ENCODE measurements at regions not wholly inside any gene's neighbourhood (a gene's known extent, or its start where the extent isn't known, plus 50 kb on each side); places are given as distances from the start of the nearest gene placed in this dataset.
A peak's percentile ranks its signal among the peaks of the same experiment; 100 is the strongest.

DNA sequence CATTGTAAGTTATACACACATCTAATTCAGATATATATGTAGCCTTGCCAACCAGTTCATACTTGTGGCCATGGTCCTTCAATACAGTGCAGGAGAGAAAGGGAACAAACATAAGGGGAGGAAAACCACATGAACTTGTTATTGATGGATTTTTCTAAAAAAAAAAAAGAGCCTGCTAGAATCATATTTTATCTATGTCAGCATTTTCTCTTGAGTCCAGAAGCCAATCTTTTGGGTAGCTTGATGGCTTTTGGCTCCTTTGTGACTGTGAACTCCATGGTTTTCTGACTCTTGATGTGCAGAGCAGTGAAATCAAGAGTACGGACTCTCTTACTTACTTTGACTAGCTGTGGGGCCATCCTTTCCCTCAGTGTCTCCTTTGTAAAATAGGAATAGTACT is 197.4 kb upstream of the DPH6 start:
- no peak for TF ChIP-seq CTCF (IDR thresholded peaks at IDR 0.05)
- TF ChIP-seq USF2 (IDR thresholded peaks at IDR 0.05), result no peak
- no peak for TF ChIP-seq POLR2A (IDR thresholded peaks at IDR 0.05; ENCODE audit: low read length)
- TF ChIP-seq PHF8 (IDR thresholded peaks at IDR 0.05; ENCODE audit: borderline replicate concordance, low read depth), result no peak
- TF ChIP-seq RAD21 (conservative IDR thresholded peaks at IDR 0.05 in 1 of 2, IDR thresholded peaks at IDR 0.05 in 1 of 2), result no peak
- no peak for TF ChIP-seq CHD2 (IDR thresholded peaks at IDR 0.05; ENCODE audit: low read length, partially characterized antibody)
- TF ChIP-seq HMGXB4 (CRISPR knock-in tag; IDR thresholded peaks at IDR 0.05; ENCODE audit: borderline replicate concordance), result no peak
- TF ChIP-seq MAFK (IDR thresholded peaks at IDR 0.05; ENCODE audit: partially characterized antibody), result peak; percentile 76
- TF ChIP-seq, protein P1, sequence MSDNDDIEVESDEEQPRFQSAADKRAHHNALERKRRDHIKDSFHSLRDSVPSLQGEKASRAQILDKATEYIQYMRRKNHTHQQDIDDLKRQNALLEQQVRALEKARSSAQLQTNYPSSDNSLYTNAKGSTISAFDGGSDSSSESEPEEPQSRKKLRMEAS (IDR thresholded peaks at IDR 0.05), result no peak
- no peak for TF ChIP-seq BHLHE40 (IDR thresholded peaks at IDR 0.05; ENCODE audit: low read depth, low read length)
- TF ChIP-seq CHD4 (IDR thresholded peaks at IDR 0.05; ENCODE audit: borderline replicate concordance), result no peak
